Mesenchymal stem cell (in vitro differentiated cells and primary cell): ENCODE measurements at regions not wholly inside any gene's neighbourhood (a gene's known extent, or its start where the extent isn't known, plus 50 kb on each side); places are given as distances from the start of the nearest gene placed in this dataset.

Experiments used
- DNase-seq: peaks from one replicate; pipeline ENCODE4 v3.0.0-alpha.2; 2013
- H2AFZ ChIP-seq: one replicate; pipeline ENCODE4 v1.6.1; 2013; ENCODE audit warnings: low read depth, mild to moderate bottlenecking, control low read depth, inconsistent platforms, low read length, moderate library complexity
- H2AK5ac ChIP-seq: 2 replicates; pipeline ENCODE4 v1.6.1; 2013; ENCODE audit warnings: low read length, moderate library complexity, mild to moderate bottlenecking, inconsistent platforms; ENCODE audit not compliant: severe bottlenecking
- H2BK120ac ChIP-seq: one replicate; pipeline ENCODE4 v1.6.1; 2013; ENCODE audit warnings: low read depth, mild to moderate bottlenecking, inconsistent platforms, low read length, moderate library complexity
- H2BK12ac ChIP-seq, 2 experiments: one replicate each; pipeline ENCODE4 v1.6.1; 2013; ENCODE audit warnings: inconsistent platforms in 2 of 2, low read length in 2 of 2, mild to moderate bottlenecking in 2 of 2, moderate library complexity in 2 of 2, control low read depth in 1 of 2
- H2BK15ac ChIP-seq: one replicate; pipeline ENCODE4 v1.6.1; 2013; ENCODE audit warnings: mild to moderate bottlenecking, low read depth, inconsistent platforms; ENCODE audit not compliant: poor library complexity, severe bottlenecking
- H2BK5ac ChIP-seq: 2 replicates; pipeline ENCODE4 v1.6.1; 2013; ENCODE audit warnings: low read depth, mild to moderate bottlenecking, low read length, control low read depth, inconsistent platforms; ENCODE audit not compliant: poor library complexity, severe bottlenecking
- H3K14ac ChIP-seq, 2 experiments: one replicate each; pipeline ENCODE4 v1.6.1; 2013; ENCODE audit warnings: inconsistent platforms in 2 of 2, low read length in 2 of 2, control low read depth in 1 of 2, mild to moderate bottlenecking in 1 of 2, moderate library complexity in 1 of 2
- H3K18ac ChIP-seq, 2 experiments: one replicate each; pipeline ENCODE4 v1.6.1; 2013; ENCODE audit warnings: inconsistent platforms in 2 of 2, low read length in 2 of 2, control low read depth in 1 of 2, low read depth in 1 of 2, mild to moderate bottlenecking in 1 of 2
- H3K23ac ChIP-seq, 2 experiments: one replicate each; pipeline ENCODE4 v1.6.1; 2013; ENCODE audit warnings: inconsistent platforms in 2 of 2, low read length in 2 of 2, mild to moderate bottlenecking in 2 of 2, moderate library complexity in 2 of 2, control low read depth in 1 of 2
- H3K27ac ChIP-seq: 2 replicates; pipeline ENCODE4 v1.5.1; 2013; ENCODE audit warnings: mild to moderate bottlenecking, moderate library complexity, low read length, control low read depth, inconsistent platforms; ENCODE audit not compliant: poor library complexity, severe bottlenecking
- H3K27me3 ChIP-seq, 2 experiments: 2 replicates each; pipeline versions ENCODE4 v1.6.1 to v1.7.0; 2013; ENCODE audit warnings: low read length in 2 of 2, mild to moderate bottlenecking in 2 of 2, moderate library complexity in 2 of 2, control low read depth in 1 of 2, inconsistent platforms in 1 of 2; ENCODE audit not compliant: control insufficient read depth in 1 of 2, insufficient read depth in 1 of 2
- H3K36me3 ChIP-seq, 2 experiments: 2 replicates each; pipeline versions ENCODE4 v1.6.1 to v1.7.0; 2013; ENCODE audit warnings: low read length in 2 of 2, control low read depth in 1 of 2, inconsistent platforms in 1 of 2, low read depth in 1 of 2, mild to moderate bottlenecking in 1 of 2; ENCODE audit not compliant: insufficient read depth in 2 of 2, control insufficient read depth in 1 of 2
- H3K4ac ChIP-seq, 2 experiments: one replicate each; pipeline ENCODE4 v1.6.1; 2013; ENCODE audit warnings: inconsistent platforms in 2 of 2, low read length in 2 of 2, mild to moderate bottlenecking in 2 of 2, moderate library complexity in 2 of 2, control low read depth in 1 of 2, low read depth in 1 of 2
- H3K4me1 ChIP-seq: 2 replicates; pipeline ENCODE4 v1.6.1; 2013; ENCODE audit warnings: low read depth, low read length, control low read depth; ENCODE audit not compliant: control insufficient read depth, insufficient read depth
- H3K4me2 ChIP-seq: 2 replicates; pipeline ENCODE4 v1.6.1; 2013; ENCODE audit warnings: low read length, mild to moderate bottlenecking, inconsistent platforms; ENCODE audit not compliant: poor library complexity, severe bottlenecking
- H3K4me3 ChIP-seq, 2 experiments: 2 replicates each; pipeline versions ENCODE4 v1.5.1 to v1.7.0; 2013; ENCODE audit warnings: low read length in 2 of 2, mild to moderate bottlenecking in 2 of 2, control low read depth in 1 of 2, low read depth in 1 of 2; ENCODE audit not compliant: insufficient read depth in 1 of 2
- H3K79me1 ChIP-seq: replicated peaks from 2 replicates; pipeline ENCODE4 v1.6.1; 2013; ENCODE audit warnings: mild to moderate bottlenecking, control low read depth, low read length, inconsistent platforms; ENCODE audit not compliant: poor library complexity, severe bottlenecking
- H3K9ac ChIP-seq: 2 replicates; pipeline ENCODE4 v1.7.0; 2013; ENCODE audit warnings: mild to moderate bottlenecking, low read length, moderate library complexity
- H3K9me3 ChIP-seq: 2 replicates; pipeline ENCODE4 v1.7.0; 2013; ENCODE audit warnings: mild to moderate bottlenecking, low read length; ENCODE audit not compliant: control insufficient read depth
- H4K8ac ChIP-seq: one replicate; pipeline ENCODE4 v1.6.1; 2013; ENCODE audit warnings: inconsistent platforms, mild to moderate bottlenecking, low read length, moderate library complexity
- H4K91ac ChIP-seq: one replicate; pipeline ENCODE4 v1.6.1; 2013; ENCODE audit warnings: mild to moderate bottlenecking, low read length, inconsistent platforms
- WGBS: methylation state at CpG from one replicate; pipeline ENCODE4 v1.1.7; 2013; ENCODE audit warnings: mixed read lengths; 5-methylcytosine and 5-hydroxymethylcytosine counted together

GRCh38 chr17:77677630-77678029, 280.9 kb upstream of the TNRC6C start:
- Histone ChIP-seq H4K91ac (no peak overlapping the region), H3K18ac (no peak overlapping the region), H3K14ac (no peak overlapping the region), H3K4me1 (no peaks in the 10 kb centered on the region), H4K8ac (no peak overlapping the region), H3K27ac (no peak overlapping the region), H2AK5ac (no peak overlapping the region), H3K4ac (no peak overlapping the region), H2BK5ac (no peak overlapping the region), H2BK15ac (no peak overlapping the region), H2BK12ac (no peak overlapping the region), H3K36me3 (no peaks in the 10 kb centered on the region), H3K79me1 (no peaks in the 10 kb centered on the region), H3K27me3 (peaks cover 35 to 70% of the 10 kb centered on the region in 2 experiments), H3K9ac (no peak overlapping the region), H3K23ac (no peak overlapping the region), H3K4me3 (no peak overlapping the region), H3K4me2 (no peak overlapping the region), H3K9me3 (peaks cover 7% of the 10 kb centered on the region), H2AFZ (no peak overlapping the region), H2BK120ac (no peak overlapping the region)
- WGBS, result 91% methylated on average over 13 of the region's 13 CpGs
- DNase-seq, result no peak

GRCh38 chr17:77679589-77679988, 278.9 kb upstream of the TNRC6C start:
- Histone ChIP-seq H2BK12ac (no peak overlapping the region), H4K91ac (no peak overlapping the region), H2AK5ac (no peak overlapping the region), H2BK15ac (no peak overlapping the region), H4K8ac (no peak overlapping the region), H2BK5ac (no peak overlapping the region), H3K18ac (no peak overlapping the region), H2AFZ (no peak overlapping the region), H3K14ac (no peak overlapping the region), H3K27me3 (peaks cover 35 to 66% of the 10 kb centered on the region in 2 experiments), H3K4ac (no peak overlapping the region), H3K79me1 (no peaks in the 10 kb centered on the region), H3K4me2 (no peak overlapping the region), H3K4me1 (no peaks in the 10 kb centered on the region), H3K9ac (no peak overlapping the region), H3K4me3 (no peak overlapping the region), H3K36me3 (no peaks in the 10 kb centered on the region), H3K23ac (no peak overlapping the region), H3K27ac (no peak overlapping the region), H2BK120ac (no peak overlapping the region), H3K9me3 (no peaks in the 10 kb centered on the region)
- DNase-seq, result no peak
- 83% methylated on average over 9 of the region's 9 CpGs for WGBS

GRCh38 chr17:77681861-77682260, 276.6 kb upstream of the TNRC6C start:
- no peak overlapping the region for H3K27ac ChIP-seq

GRCh38 chr17:77684803-77685798, 273.4 kb upstream of the TNRC6C start:
- Histone ChIP-seq H3K27me3 (peaks cover 8 to 53% of the 10 kb centered on the region in 2 experiments), H3K4me2 (no peak overlapping the region), H3K14ac (no peak overlapping the region), H2AK5ac (no peak overlapping the region), H4K91ac (no peak overlapping the region), H3K4me1 (no peaks in the 10 kb centered on the region), H3K36me3 (no peaks in the 10 kb centered on the region), H3K27ac (no peak overlapping the region), H2BK12ac (no peak overlapping the region), H3K9me3 (no peaks in the 10 kb centered on the region), H3K23ac (no peak overlapping the region), H3K9ac (no peak overlapping the region), H3K18ac (no peak overlapping the region), H3K4me3 (no peak overlapping the region), H3K79me1 (no peaks in the 10 kb centered on the region), H2AFZ (no peak overlapping the region), H3K4ac (no peak overlapping the region), H2BK120ac (no peak overlapping the region), H4K8ac (no peak overlapping the region), H2BK15ac (no peak overlapping the region), H2BK5ac (no peak overlapping the region)
- 75% methylated on average over 11 of the region's 15 CpGs for WGBS
- no peak for DNase-seq

More at GRCh38 chr17:77681861-77682260, 276.6 kb upstream of the TNRC6C start:
- Histone ChIP-seq H3K23ac (no peak overlapping the region), H3K4me2 (no peak overlapping the region), H3K18ac (no peak overlapping the region), H3K4me1 (no peaks in the 10 kb centered on the region), H2BK120ac (no peak overlapping the region), H2AK5ac (no peak overlapping the region), H3K9me3 (no peaks in the 10 kb centered on the region), H4K8ac (no peak overlapping the region), H2BK15ac (no peak overlapping the region), H3K4ac (no peak overlapping the region), H3K36me3 (no peaks in the 10 kb centered on the region), H2BK5ac (no peak overlapping the region), H3K9ac (no peak overlapping the region), H3K14ac (no peak overlapping the region), H3K27me3 (peaks cover 30 to 64% of the 10 kb centered on the region in 2 experiments), H3K4me3 (no peak overlapping the region), H2AFZ (no peak overlapping the region), H2BK12ac (no peak overlapping the region), H4K91ac (no peak overlapping the region), H3K79me1 (no peaks in the 10 kb centered on the region)
- DNase-seq, result no peak
- WGBS, result 88% methylated on average over 8 of the region's 8 CpGs
